ENCODE measurements at regions not wholly inside any gene's neighbourhood (a gene's known extent, or its start where the extent isn't known, plus 50 kb on each side); places are given as distances from the start of the nearest gene placed in this dataset.

DNA sequence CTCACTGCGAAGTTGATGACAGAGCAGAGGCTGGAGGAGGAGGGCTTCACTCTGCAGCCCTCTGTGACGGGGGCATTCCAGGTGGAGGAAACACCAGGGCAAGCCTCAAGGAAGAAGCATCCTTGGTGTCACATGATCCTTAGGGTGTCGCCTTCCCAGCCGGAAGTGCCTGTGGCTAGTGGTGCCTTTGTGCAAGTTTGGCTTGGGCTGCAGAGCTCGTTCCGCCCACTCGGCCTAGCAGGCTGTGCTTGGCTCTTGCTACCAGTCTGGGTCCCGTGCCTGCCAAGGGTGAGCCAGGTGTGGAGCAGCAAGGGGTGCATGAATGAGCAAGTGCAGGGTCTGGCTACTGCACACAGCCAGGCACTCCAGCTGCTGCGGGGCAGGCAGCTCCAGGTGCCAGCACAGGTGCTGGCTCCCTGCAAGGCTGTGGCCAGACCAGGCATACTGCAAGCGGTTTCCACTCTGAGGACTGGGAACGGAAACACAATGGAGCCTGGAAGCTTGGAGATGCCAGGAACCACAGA lies 325.3 kb upstream of the SMIM21 start:
- DNase-seq (ENCODE audit: extremely low spot score): no peak
- ChIA-PET POLR2A (no interaction called here), CTCF (no interaction called here)
- TF ChIP-seq, protein P1, sequence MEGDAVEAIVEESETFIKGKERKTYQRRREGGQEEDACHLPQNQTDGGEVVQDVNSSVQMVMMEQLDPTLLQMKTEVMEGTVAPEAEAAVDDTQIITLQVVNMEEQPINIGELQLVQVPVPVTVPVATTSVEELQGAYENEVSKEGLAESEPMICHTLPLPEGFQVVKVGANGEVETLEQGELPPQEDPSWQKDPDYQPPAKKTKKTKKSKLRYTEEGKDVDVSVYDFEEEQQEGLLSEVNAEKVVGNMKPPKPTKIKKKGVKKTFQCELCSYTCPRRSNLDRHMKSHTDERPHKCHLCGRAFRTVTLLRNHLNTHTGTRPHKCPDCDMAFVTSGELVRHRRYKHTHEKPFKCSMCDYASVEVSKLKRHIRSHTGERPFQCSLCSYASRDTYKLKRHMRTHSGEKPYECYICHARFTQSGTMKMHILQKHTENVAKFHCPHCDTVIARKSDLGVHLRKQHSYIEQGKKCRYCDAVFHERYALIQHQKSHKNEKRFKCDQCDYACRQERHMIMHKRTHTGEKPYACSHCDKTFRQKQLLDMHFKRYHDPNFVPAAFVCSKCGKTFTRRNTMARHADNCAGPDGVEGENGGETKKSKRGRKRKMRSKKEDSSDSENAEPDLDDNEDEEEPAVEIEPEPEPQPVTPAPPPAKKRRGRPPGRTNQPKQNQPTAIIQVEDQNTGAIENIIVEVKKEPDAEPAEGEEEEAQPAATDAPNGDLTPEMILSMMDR (IDR thresholded peaks at IDR 0.05; ENCODE audit: control extremely low read depth, extremely low read depth, low read depth, missing control alignments): no peak

DNA sequence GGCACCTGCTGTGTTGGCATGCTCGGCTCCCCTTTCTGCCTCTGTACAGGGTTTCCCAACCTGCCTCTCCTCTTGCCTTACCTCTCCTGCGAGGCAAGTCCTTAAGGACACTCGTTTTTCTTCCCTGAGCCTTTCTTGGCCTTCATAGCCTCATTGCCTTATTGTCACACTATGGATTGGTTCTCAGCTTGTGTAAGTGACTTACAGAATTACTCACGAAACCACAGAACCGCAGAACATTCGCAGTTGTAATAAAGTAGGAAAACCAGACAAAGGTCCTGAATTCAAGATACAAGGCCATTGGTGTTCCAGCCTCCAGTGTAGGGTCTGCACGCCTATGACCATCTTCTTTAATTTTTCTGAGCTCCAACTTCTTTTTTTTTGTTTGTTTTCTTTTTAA lies 317.6 kb upstream of the SMIM21 start:
- ChIA-PET CTCF (no interaction called here), POLR2A (no interaction called here)
- no peak for DNase-seq (ENCODE audit: extremely low spot score)
- TF ChIP-seq, protein P1 (IDR thresholded peaks at IDR 0.05; ENCODE audit: control extremely low read depth, extremely low read depth, low read depth, missing control alignments): no peak

DNA sequence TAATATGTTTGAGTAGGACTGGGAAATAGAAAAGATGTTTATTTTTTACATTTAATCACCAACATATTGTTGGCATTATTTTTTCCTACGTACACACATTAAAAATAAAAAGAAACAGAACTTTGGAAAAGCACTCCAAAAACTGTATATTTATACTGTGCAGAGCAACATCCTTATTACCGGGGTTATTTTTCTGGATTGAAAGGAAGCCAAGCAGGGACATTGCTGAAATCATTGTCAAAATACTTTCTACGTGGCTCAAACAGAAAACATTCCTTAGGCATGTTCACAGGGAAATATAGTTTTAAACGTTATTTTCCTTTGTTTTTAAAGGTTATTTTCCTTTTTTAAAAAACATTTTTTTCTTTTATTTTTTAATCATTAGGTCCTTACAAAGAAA lies 315.0 kb upstream of the SMIM21 start:
- TF ChIP-seq, protein P1 (IDR thresholded peaks at IDR 0.05; ENCODE audit: control extremely low read depth, extremely low read depth, low read depth, missing control alignments): no peak
- DNase-seq (ENCODE audit: extremely low spot score): no peak
- POLR2A ChIA-PET: no interaction called here
- CTCF ChIA-PET: interaction anchor here (1.4 kb wide), 1 partner anchor 17 kb away, joined by 3 read pairs; no protein-coding TSS in a partner anchor

DNA sequence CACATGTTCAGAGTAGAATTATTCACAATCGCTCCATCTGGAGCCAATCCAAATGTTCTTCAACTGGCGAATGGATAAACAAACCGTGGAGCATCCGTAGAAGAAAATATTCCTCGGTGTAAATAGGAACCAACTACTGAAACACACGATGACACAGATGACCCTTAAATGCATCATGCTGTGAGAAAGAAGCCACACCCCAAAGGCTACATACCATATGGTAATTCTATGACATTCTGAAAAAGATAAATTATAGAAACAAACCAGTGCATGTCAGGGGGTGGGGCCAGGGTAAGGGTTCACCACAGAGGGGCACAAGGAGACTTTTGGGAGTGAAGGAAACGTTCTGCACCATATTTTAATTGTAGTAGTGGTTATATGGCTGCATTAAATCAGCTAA lies 312.2 kb upstream of the SMIM21 start:
- TF ChIP-seq, protein P1 (IDR thresholded peaks at IDR 0.05; ENCODE audit: control extremely low read depth, extremely low read depth, low read depth, missing control alignments): no peak
- CTCF ChIA-PET: interaction anchor here (1.3 kb wide), 1 partner anchor 23 kb away, joined by 3 read pairs; no protein-coding TSS in a partner anchor
- no peak for DNase-seq (ENCODE audit: extremely low spot score)
- POLR2A ChIA-PET: no interaction called here

DNA sequence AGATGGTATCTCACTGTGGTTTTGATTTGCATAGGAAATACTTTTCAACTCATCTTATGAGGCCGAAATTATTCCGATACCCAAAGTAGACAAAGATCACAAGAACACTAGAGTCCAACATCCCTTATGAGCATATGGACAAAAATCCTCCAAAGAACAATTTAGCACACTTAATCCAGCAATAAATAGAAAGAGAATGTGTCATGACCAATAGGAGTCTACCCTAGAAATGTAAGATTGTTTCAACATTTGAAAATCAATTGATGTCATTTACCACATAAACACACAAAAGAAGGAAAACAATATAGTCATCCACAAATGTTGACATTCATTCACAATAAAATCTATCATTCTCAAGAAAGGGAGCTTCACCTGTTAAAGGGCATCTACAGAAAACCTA lies 307.8 kb upstream of the SMIM21 start:
- CTCF ChIA-PET: no interaction called here
- TF ChIP-seq, protein P1 (IDR thresholded peaks at IDR 0.05; ENCODE audit: control extremely low read depth, extremely low read depth, low read depth, missing control alignments): no peak
- no peak for DNase-seq (ENCODE audit: extremely low spot score)
- POLR2A ChIA-PET: no interaction called here

DNA sequence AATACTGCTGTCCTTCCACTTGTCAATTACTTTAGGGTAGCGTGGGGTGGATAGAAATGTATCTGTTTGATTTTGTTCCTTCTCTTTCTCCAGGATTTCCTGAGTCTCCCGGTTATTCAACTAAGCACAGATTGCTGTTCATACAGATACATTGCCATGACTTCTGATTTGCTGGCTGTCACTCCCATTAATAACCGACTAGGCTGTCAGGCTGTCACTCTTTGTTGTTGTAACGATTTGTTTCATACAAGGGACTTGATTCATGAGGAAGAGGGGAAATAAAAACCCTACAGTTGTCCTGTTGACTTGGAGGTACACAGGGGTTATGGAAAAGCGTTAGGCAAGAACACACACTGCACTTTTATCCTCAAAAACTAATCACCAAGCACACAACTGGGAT lies 302.7 kb upstream of the SMIM21 start:
- ChIA-PET POLR2A (no interaction called here), CTCF (interaction anchor here (0.8 to 1.5 kb wide), 2 partner anchors 10 to 1077 kb away, joined by 3 to 5 read pairs; no protein-coding TSS in a partner anchor)
- TF ChIP-seq, protein P1 (IDR thresholded peaks at IDR 0.05; ENCODE audit: control extremely low read depth, extremely low read depth, low read depth, missing control alignments): no peak
- no peak for DNase-seq (ENCODE audit: extremely low spot score)
